Natural killer cell (primary cell): ENCODE measurements at regions not wholly inside any gene's neighbourhood (a gene's known extent, or its start where the extent isn't known, plus 50 kb on each side); places are given as distances from the start of the nearest gene placed in this dataset.

Source experiments
- ATAC-seq, 3 donors: fragments of 150-1000 bp in 2 of 3; fragments of 200-7000 bp in 1 of 3; cut with Tn5 transposase; 1 replicate in 1 of 3; 2 replicates in 2 of 3; pipeline ENCODE4 v1.10.0; 2021; ENCODE audit warnings: mild to moderate bottlenecking in 2 of 3, moderate library complexity in 2 of 3
- DNase-seq, 2 donors: peaks; one replicate each; pipeline versions ENCODE4 v3.0.0 to v3.0.0-alpha.2; 2013 to 2021; ENCODE audit warnings: mixed read lengths in 1 of 2
- H3K27ac ChIP-seq: one replicate; pipeline ENCODE4 v1.5.1; 2013; ENCODE audit warnings: mild to moderate bottlenecking, low read length
- H3K27me3 ChIP-seq: one replicate; pipeline ENCODE4 v1.6.1; 2013; ENCODE audit warnings: low read length; ENCODE audit not compliant: control insufficient read depth, insufficient read depth
- H3K36me3 ChIP-seq: one replicate; pipeline ENCODE4 v1.6.1; 2013; ENCODE audit warnings: low read length; ENCODE audit not compliant: control insufficient read depth, insufficient read depth
- H3K4me1 ChIP-seq: one replicate; pipeline ENCODE4 v1.6.1; 2013; ENCODE audit warnings: low read length; ENCODE audit not compliant: control insufficient read depth, insufficient read depth
- H3K4me3 ChIP-seq: one replicate; pipeline ENCODE4 v1.5.1; 2013; ENCODE audit warnings: low read length
- H3K9me3 ChIP-seq: one replicate; pipeline ENCODE4 v1.6.1; 2013; ENCODE audit warnings: low read length; ENCODE audit not compliant: control insufficient read depth, insufficient read depth
- H3K27ac Mint-ChIP-seq, 2 donors: one replicate each; pipeline ENCODE4 v1.8.0; 2022; ENCODE audit warnings: mild to moderate bottlenecking in 2 of 2, mixed read lengths in 2 of 2, moderate library complexity in 1 of 2
- H3K27me3 Mint-ChIP-seq, 2 donors: one replicate each; pipeline ENCODE4 v1.8.0; 2022; ENCODE audit warnings: low read depth in 2 of 2, mixed read lengths in 2 of 2
- H3K36me3 Mint-ChIP-seq: one replicate; pipeline ENCODE4 v1.8.0; 2022; ENCODE audit warnings: mixed read lengths
- H3K4me1 Mint-ChIP-seq, 2 donors: one replicate each; pipeline ENCODE4 v1.8.0; 2022; ENCODE audit warnings: mixed read lengths in 2 of 2
- H3K4me3 Mint-ChIP-seq: one replicate; pipeline ENCODE4 v1.8.0; 2022; ENCODE audit warnings: mild to moderate bottlenecking, moderate library complexity, mixed read lengths
- H3K9me3 Mint-ChIP-seq, 2 donors: one replicate each; pipeline ENCODE4 v1.8.0; 2022; ENCODE audit warnings: mixed read lengths in 2 of 2
- WGBS: methylation state at CpG from one replicate; pipeline ENCODE4 v1.1.7; 2013; ENCODE audit warnings: missing lambda C conversion rate; ENCODE audit not compliant: insufficient coverage; 5-methylcytosine and 5-hydroxymethylcytosine counted together
- intact Hi-C: fragments of 100-400 bp; cut with micrococcal nuclease; formaldehyde crosslinking; loops from one replicate; pipeline ENCODE4 v1.14.2; 2022
- TF ChIP-seq, protein P1 (sequence below): fragments of 200-600 bp; IDR thresholded peaks from one replicate; pipeline ENCODE4 v1.8.0; 2022; ENCODE audit warnings: antibody characterized with exemption

DNA sequence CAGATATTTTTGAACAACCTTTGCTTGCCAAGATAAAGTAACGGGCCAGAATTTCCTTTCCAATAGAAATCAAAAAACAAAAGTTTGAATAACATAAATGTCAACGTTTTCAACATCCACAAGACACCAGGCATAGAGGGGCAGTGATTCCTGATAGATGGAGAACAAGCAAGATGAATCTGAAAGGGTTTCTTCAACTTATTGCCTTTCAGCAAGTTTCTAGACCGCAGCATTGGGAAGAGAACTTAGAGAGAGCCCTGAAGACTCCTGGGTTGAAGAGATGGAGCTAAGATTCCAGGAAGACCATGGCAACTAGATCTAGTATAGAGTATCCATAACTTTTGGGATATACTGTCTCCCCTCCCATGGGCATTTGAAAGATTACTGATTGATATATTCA lies 751.4 kb upstream of the CTNND2 start:
- Mint-ChIP-seq H3K9me3 (peaks cover 14 to 17% of the 10 kb centered on the region in 2 donors), H3K4me1 (no peaks in the 10 kb centered on the region), H3K27ac (no peak overlapping the region), H3K36me3 (no peaks in the 10 kb centered on the region), H3K4me3 (no peak overlapping the region), H3K27me3 (no peaks in the 10 kb centered on the region)
- ATAC-seq: no peak
- H3K4me1 ChIP-seq: no peaks in the 10 kb centered on the region
- H3K27me3 ChIP-seq: no peaks in the 10 kb centered on the region
- intact Hi-C loops: no loop called here
- H3K9me3 ChIP-seq: no peaks in the 10 kb centered on the region
- no peak for DNase-seq
- TF ChIP-seq, protein P1, sequence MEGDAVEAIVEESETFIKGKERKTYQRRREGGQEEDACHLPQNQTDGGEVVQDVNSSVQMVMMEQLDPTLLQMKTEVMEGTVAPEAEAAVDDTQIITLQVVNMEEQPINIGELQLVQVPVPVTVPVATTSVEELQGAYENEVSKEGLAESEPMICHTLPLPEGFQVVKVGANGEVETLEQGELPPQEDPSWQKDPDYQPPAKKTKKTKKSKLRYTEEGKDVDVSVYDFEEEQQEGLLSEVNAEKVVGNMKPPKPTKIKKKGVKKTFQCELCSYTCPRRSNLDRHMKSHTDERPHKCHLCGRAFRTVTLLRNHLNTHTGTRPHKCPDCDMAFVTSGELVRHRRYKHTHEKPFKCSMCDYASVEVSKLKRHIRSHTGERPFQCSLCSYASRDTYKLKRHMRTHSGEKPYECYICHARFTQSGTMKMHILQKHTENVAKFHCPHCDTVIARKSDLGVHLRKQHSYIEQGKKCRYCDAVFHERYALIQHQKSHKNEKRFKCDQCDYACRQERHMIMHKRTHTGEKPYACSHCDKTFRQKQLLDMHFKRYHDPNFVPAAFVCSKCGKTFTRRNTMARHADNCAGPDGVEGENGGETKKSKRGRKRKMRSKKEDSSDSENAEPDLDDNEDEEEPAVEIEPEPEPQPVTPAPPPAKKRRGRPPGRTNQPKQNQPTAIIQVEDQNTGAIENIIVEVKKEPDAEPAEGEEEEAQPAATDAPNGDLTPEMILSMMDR: no peak
- WGBS: 100% methylated on average over 1 of the region's 3 CpGs
- no peak overlapping the region for H3K27ac ChIP-seq
- H3K36me3 ChIP-seq: no peaks in the 10 kb centered on the region
- no peak overlapping the region for H3K4me3 ChIP-seq

DNA sequence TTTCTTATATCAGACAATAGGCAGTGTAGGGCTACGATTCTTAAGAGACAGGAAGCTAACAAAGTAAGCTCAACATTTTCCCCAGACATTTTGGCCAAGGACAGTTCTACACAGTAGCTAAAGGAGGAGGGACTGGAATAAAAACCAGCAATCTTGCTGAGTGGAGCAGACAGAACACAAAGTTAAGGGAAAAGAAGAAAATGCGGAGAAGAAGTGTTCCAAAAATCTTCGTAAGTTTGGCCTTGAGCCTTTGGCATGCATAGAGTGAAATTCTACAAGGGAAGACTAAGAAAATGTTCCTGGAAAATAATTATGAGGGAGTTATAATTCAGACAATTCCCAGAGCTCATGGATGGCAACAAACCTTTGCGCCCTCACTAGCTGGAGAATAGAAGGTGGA lies 748.0 kb upstream of the CTNND2 start:
- Mint-ChIP-seq H3K36me3 (no peaks in the 10 kb centered on the region), H3K4me3 (no peak overlapping the region), H3K27ac (no peak overlapping the region), H3K9me3 (peaks cover 8 to 13% of the 10 kb centered on the region in 2 donors), H3K4me1 (no peaks in the 10 kb centered on the region), H3K27me3 (no peaks in the 10 kb centered on the region)
- ATAC-seq (no peak), DNase-seq (no peak)
- no peaks in the 10 kb centered on the region for H3K36me3 ChIP-seq
- TF ChIP-seq, protein P1: no peak
- no peaks in the 10 kb centered on the region for H3K9me3 ChIP-seq
- H3K27me3 ChIP-seq: no peaks in the 10 kb centered on the region
- no peak overlapping the region for H3K27ac ChIP-seq
- intact Hi-C loops: no loop called here
- H3K4me3 ChIP-seq: no peak overlapping the region
- 76% methylated on average over 3 of the region's 4 CpGs for WGBS
- no peaks in the 10 kb centered on the region for H3K4me1 ChIP-seq

DNA sequence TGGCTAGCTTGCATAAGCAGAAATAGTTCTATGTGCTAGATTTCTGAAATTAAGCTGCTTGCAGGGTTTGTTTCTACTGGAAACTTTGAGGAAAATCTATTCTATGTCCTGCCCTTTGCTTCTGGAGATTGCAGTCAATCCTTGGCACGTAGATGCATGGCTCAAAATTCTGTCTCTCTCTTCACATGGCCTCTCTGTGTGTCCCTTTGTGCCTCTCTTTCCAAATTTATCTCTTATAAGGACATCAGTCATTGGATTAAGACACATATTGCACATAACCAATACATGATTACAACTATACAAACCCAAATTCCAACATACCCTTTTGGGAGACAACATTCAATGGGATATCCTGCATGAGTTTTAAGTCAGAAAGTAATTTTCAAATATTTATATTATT lies 744.3 kb upstream of the CTNND2 start:
- H3K36me3 ChIP-seq: no peaks in the 10 kb centered on the region
- no peak for ATAC-seq
- no peak overlapping the region for H3K27ac ChIP-seq
- 76% methylated on average over 1 of the region's 1 CpG for whole genome bisulfite sequencing
- Mint-ChIP-seq H3K4me1 (no peaks in the 10 kb centered on the region), H3K9me3 (peaks cover 3 to 7% of the 10 kb centered on the region in 2 donors), H3K27ac (no peak overlapping the region), H3K4me3 (no peak overlapping the region), H3K36me3 (no peaks in the 10 kb centered on the region), H3K27me3 (no peaks in the 10 kb centered on the region)
- H3K4me1 ChIP-seq: no peaks in the 10 kb centered on the region
- DNase-seq: no peak
- TF ChIP-seq, protein P1: no peak
- no peak overlapping the region for H3K4me3 ChIP-seq
- intact Hi-C loops: no loop called here
- H3K9me3 ChIP-seq: no peaks in the 10 kb centered on the region
- H3K27me3 ChIP-seq: no peaks in the 10 kb centered on the region

DNA sequence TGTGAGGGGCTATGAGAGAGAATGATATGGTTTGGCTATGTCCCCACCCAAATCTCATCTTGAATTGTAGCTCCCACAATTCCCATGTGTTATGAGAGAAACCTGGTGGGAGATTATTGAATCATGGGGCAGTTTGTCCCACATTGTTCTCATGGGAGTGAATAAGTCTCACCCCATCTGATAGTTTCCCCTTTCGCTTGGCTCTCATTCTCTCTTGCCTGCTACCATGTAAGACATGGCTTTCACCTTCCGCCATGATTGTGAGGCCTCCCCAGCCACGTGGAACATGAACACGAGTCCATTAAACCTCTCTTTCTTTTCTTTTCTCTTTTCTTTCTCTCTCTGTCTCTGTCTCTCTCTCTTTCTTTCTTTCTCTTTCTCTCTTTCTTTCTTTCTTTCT lies 743.4 kb upstream of the CTNND2 start:
- Mint-ChIP-seq H3K27ac (no peak overlapping the region), H3K4me3 (no peak overlapping the region), H3K27me3 (no peaks in the 10 kb centered on the region), H3K36me3 (no peaks in the 10 kb centered on the region), H3K9me3 (peaks cover 6 to 7% of the 10 kb centered on the region in 2 donors), H3K4me1 (no peaks in the 10 kb centered on the region)
- Histone ChIP-seq H3K27ac (no peak overlapping the region), H3K36me3 (no peaks in the 10 kb centered on the region), H3K4me3 (no peak overlapping the region), H3K27me3 (no peaks in the 10 kb centered on the region), H3K9me3 (no peaks in the 10 kb centered on the region), H3K4me1 (no peaks in the 10 kb centered on the region)
- WGBS: 74% methylated on average over 4 of the region's 4 CpGs
- no peak for ATAC-seq
- no peak for DNase-seq
- TF ChIP-seq, protein P1: no peak
- intact Hi-C loops: no loop called here
